Mesothelial cell of epicardium (in vitro differentiated cells): ENCODE measurements at regions not wholly inside any gene's neighbourhood (a gene's known extent, or its start where the extent isn't known, plus 50 kb on each side); places are given as distances from the start of the nearest gene placed in this dataset.

ENCODE experiments used
- DNase-seq, 2 experiments: peaks; one replicate each; pipeline ENCODE4 v3.0.0; 2021; ENCODE audit warnings: low spot score in 2 of 2; ENCODE audit not compliant: unreplicated experiment in 2 of 2
- H3K27ac Mint-ChIP-seq: 2 replicates; pipeline ENCODE4 v1.8.0; 2021; ENCODE audit warnings: mixed read lengths
- H3K27me3 Mint-ChIP-seq: 2 replicates; pipeline ENCODE4 v1.8.0; 2021; ENCODE audit warnings: low read depth, mixed read lengths
- H3K36me3 Mint-ChIP-seq: 2 replicates; pipeline ENCODE4 v1.8.0; 2021; ENCODE audit warnings: mixed read lengths
- H3K4me1 Mint-ChIP-seq: 2 replicates; pipeline ENCODE4 v1.8.0; 2021; ENCODE audit warnings: mixed read lengths
- H3K4me3 Mint-ChIP-seq: 2 replicates; pipeline ENCODE4 v1.8.0; 2021; ENCODE audit warnings: mild to moderate bottlenecking, moderate library complexity, mixed read lengths
- H3K9me3 Mint-ChIP-seq: 2 replicates; pipeline ENCODE4 v1.8.0; 2021; ENCODE audit warnings: mixed read lengths
- TF ChIP-seq, protein P1 (sequence below): fragments of 200-600 bp; sonication (generic); IDR thresholded peaks from one replicate; pipeline ENCODE4 v1.5.0; 2021; ENCODE audit warnings: antibody characterized with exemption; ENCODE audit not compliant: unreplicated experiment

DNA sequence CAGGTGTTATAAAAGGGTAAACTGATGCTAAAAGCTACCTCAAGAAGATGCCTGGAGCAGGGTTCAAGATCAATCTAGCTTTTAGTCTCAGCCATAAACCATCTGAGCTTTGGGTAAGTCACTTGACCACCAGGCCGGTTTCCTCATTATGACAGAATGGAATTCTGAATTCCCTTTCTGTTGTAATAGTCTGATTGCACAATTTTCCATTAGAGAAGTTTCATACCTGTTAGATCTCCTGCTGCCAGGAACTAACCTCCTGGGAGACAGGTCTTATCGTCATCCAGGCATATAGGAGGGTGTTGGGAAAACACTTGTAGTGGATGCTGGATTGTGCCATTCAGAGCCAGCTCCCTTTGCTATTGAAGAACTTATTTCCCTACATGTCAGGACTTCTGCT lies 272.5 kb downstream of the TDRD15 start:
- H3K9me3 Mint-ChIP-seq, result no peaks in the 10 kb centered on the region
- TF ChIP-seq, protein P1, sequence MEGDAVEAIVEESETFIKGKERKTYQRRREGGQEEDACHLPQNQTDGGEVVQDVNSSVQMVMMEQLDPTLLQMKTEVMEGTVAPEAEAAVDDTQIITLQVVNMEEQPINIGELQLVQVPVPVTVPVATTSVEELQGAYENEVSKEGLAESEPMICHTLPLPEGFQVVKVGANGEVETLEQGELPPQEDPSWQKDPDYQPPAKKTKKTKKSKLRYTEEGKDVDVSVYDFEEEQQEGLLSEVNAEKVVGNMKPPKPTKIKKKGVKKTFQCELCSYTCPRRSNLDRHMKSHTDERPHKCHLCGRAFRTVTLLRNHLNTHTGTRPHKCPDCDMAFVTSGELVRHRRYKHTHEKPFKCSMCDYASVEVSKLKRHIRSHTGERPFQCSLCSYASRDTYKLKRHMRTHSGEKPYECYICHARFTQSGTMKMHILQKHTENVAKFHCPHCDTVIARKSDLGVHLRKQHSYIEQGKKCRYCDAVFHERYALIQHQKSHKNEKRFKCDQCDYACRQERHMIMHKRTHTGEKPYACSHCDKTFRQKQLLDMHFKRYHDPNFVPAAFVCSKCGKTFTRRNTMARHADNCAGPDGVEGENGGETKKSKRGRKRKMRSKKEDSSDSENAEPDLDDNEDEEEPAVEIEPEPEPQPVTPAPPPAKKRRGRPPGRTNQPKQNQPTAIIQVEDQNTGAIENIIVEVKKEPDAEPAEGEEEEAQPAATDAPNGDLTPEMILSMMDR, result no peak
- no peak overlapping the region for H3K27ac Mint-ChIP-seq
- no peak for DNase-seq
- peaks cover 3% of the 10 kb centered on the region for H3K27me3 Mint-ChIP-seq
- H3K4me1 Mint-ChIP-seq, result peaks cover 7% of the 10 kb centered on the region
- no peak overlapping the region for H3K4me3 Mint-ChIP-seq
- no peaks in the 10 kb centered on the region for H3K36me3 Mint-ChIP-seq

- Mint-ChIP-seq H3K4me3 (no peak overlapping the region), H3K4me1 (no peaks in the 10 kb centered on the region)
- TF ChIP-seq, protein P1, result no peak
Measured at GRCh38 chr2:21401022-21401698, 277.4 kb downstream of the TDRD15 start.

GRCh38 chr2:21404137-21404536 lies 280.4 kb downstream of the TDRD15 start:
- Mint-ChIP-seq H3K36me3 (no peaks in the 10 kb centered on the region), H3K27ac (no peak overlapping the region), H3K4me3 (no peak overlapping the region), H3K9me3 (no peaks in the 10 kb centered on the region), H3K4me1 (no peaks in the 10 kb centered on the region), H3K27me3 (peaks cover 3% of the 10 kb centered on the region)
- TF ChIP-seq, protein P1, result no peak
- DNase-seq, result no peak

More at GRCh38 chr2:21401022-21401698, 277.4 kb downstream of the TDRD15 start:
- Mint-ChIP-seq H3K27me3 (peaks cover 3% of the 10 kb centered on the region), H3K36me3 (no peaks in the 10 kb centered on the region), H3K27ac (no peak overlapping the region), H3K9me3 (no peaks in the 10 kb centered on the region)
- DNase-seq, result no peak

- Mint-ChIP-seq H3K27me3 (peaks cover under 1% of the 10 kb centered on the region), H3K27ac (no peak overlapping the region), H3K36me3 (no peaks in the 10 kb centered on the region), H3K4me1 (no peaks in the 10 kb centered on the region), H3K9me3 (peaks cover 7% of the 10 kb centered on the region), H3K4me3 (no peak overlapping the region)
- TF ChIP-seq, protein P1, result no peak
- no peak for DNase-seq
Measured at GRCh38 chr2:21404827-21405625, 281.3 kb downstream of the TDRD15 start.

GRCh38 chr2:21406386-21406785 lies 282.6 kb downstream of the TDRD15 start:
- Mint-ChIP-seq H3K4me3 (no peak overlapping the region), H3K27ac (no peak overlapping the region), H3K36me3 (no peaks in the 10 kb centered on the region), H3K9me3 (peaks cover 7% of the 10 kb centered on the region), H3K27me3 (no peaks in the 10 kb centered on the region), H3K4me1 (no peaks in the 10 kb centered on the region)
- TF ChIP-seq, protein P1, result no peak
- DNase-seq, result no peak
